H1 (cell line): ENCODE measurements at regions not wholly inside any gene's neighbourhood (a gene's known extent, or its start where the extent isn't known, plus 50 kb on each side); places are given as distances from the start of the nearest gene placed in this dataset.

ENCODE experiments used
- CBX5 ChIP-seq: fragments of 300-800, 300-1000 bp; sonication (generic); IDR thresholded peaks from 2 replicates; pipeline ENCODE4 v1.7.1; 2016; ENCODE audit warnings: antibody characterized with exemption, low read length, low read depth
- CEBPB ChIP-seq: IDR thresholded peaks from 2 replicates; pipeline ENCODE4 v1.6.1; 2012; ENCODE audit warnings: low read depth, low read length
- CTCF ChIP-seq, 3 experiments: IDR thresholded peaks; 1 replicate in 2 of 3; 2 replicates in 1 of 3; pipeline versions ENCODE4 v1.5.1 to v1.6.1; 2011; ENCODE audit warnings: low read length in 3 of 3, mild to moderate bottlenecking in 3 of 3, inconsistent platforms in 2 of 3, low read depth in 1 of 3, moderate library complexity in 1 of 3; ENCODE audit not compliant: insufficient read depth in 1 of 3; ENCODE audit errors: control extremely low read depth in 1 of 3
- EZH2 ChIP-seq: fragments of 200-600 bp; sonication (generic); IDR thresholded peaks from 2 replicates; pipeline ENCODE4 v1.7.1; 2012; ENCODE audit warnings: low read depth, mild to moderate bottlenecking, moderate library complexity, low read length, inconsistent platforms; ENCODE audit not compliant: severe bottlenecking
- SUZ12 ChIP-seq: fragments of 200-600 bp; sonication (generic); IDR thresholded peaks from 2 replicates; pipeline ENCODE4 v1.6.1; 2012; ENCODE audit warnings: mild to moderate bottlenecking, inconsistent platforms, low read length, moderate library complexity, mixed read lengths
- USF2 ChIP-seq: IDR thresholded peaks from 2 replicates; pipeline ENCODE4 v1.6.1; 2011; ENCODE audit warnings: low read length, improper control_type of control experiment

GRCh38 chrX:39406799-39407198 is 605.5 kb downstream of the MID1IP1 start:
- no peak for TF ChIP-seq CTCF (IDR thresholded peaks at IDR 0.05; ENCODE audit: control extremely low read depth in 1 of 3, insufficient read depth in 1 of 3, low read depth in 1 of 3, low read length in 3 of 3)
- TF ChIP-seq EZH2, result no peak
- no peak for TF ChIP-seq USF2
- no peak for TF ChIP-seq CBX5
- no peak for TF ChIP-seq SUZ12
- TF ChIP-seq CEBPB, result no peak
